ENCODE measurements at regions not wholly inside any gene's neighbourhood (a gene's known extent, or its start where the extent isn't known, plus 50 kb on each side); places are given as distances from the start of the nearest gene placed in this dataset.
A peak's percentile ranks its signal among the peaks of the same experiment; 100 is the strongest.

GRCh38 chr15:37397266-37398022 is 297.1 kb upstream of the MEIS2 start:
- no peaks in the 10 kb centered on the region for H3K79me2 ChIP-seq (ENCODE audit: insufficient read depth)
- H3F3A ChIP-seq (replicated peaks; ENCODE audit: insufficient read depth) = no peaks in the 10 kb centered on the region
- DNase-seq = peak; percentile 51
- POLR2A ChIA-PET = interaction anchor here (1.0 to 1.9 kb wide), 2 partner anchors 36 to 174 kb away, joined by 3 to 8 read pairs; no protein-coding TSS in a partner anchor
- 17% methylated on average over 3 of the region's 3 CpGs for WGBS (ENCODE audit: low lambda C conversion rate)
- no peaks in the 10 kb centered on the region for H4K20me1 ChIP-seq (ENCODE audit: insufficient read depth)
- CTCF ChIA-PET = interaction anchor here (0.6 to 5.3 kb wide), 5 partner anchors 36 to 483 kb away, joined by 4 to 26 read pairs (median 5); no protein-coding TSS in a partner anchor
- no peak overlapping the region for H3K4me3 ChIP-seq (ENCODE audit: low read depth in 2 of 2, low read length in 1 of 2)
- no peak overlapping the region for H3K4me2 ChIP-seq
- H2AFZ ChIP-seq (ENCODE audit: low read depth) = no peak overlapping the region
- peak overlapping the region; percentile 24 to 100; a peak in 3 of 4 replicates for H3K27ac ChIP-seq (ENCODE audit: low read depth in 2 of 2, low read length in 1 of 2)
- H3K27me3 ChIP-seq (ENCODE audit: insufficient read depth) = no peaks in the 10 kb centered on the region
- H3K9ac ChIP-seq = no peak overlapping the region
- H3K9me3 ChIP-seq = no peaks in the 10 kb centered on the region
- H3K9me2 ChIP-seq = no peaks in the 10 kb centered on the region
- H3K4me1 ChIP-seq (ENCODE audit: control insufficient read depth in 1 of 2, insufficient read depth in 2 of 2, low read depth in 1 of 2, low read length in 1 of 2) = peaks cover 0 to 43% of the 10 kb centered on the region in 2 experiments; a peak in 2 of 4 replicates
- no peaks in the 10 kb centered on the region for H3K36me3 ChIP-seq (replicated peaks in 1 of 2; ENCODE audit: control insufficient read depth in 1 of 2, insufficient read depth in 2 of 2, low read length in 1 of 2)
- TF ChIP-seq FOXJ3 (CRISPR knock-in tag; IDR thresholded peaks at IDR 0.05) (no peak), FOXM1 (IDR thresholded peaks at IDR 0.05; ENCODE audit: low read depth) (no peak), CTCF (IDR thresholded peaks at IDR 0.05) (no peak), GATA2 (CRISPR knock-in tag; IDR thresholded peaks at IDR 0.05) (peak; percentile 47; the same call in 1 of the 2 replicates), EZH2phosphoT487 (IDR thresholded peaks at IDR 0.05; ENCODE audit: borderline replicate concordance, low read depth) (no peak), RCOR1 (IDR thresholded peaks at IDR 0.05; ENCODE audit: low read length) (peak; percentile 93), TCF12 (IDR thresholded peaks at IDR 0.05) (no peak), SIN3A (IDR thresholded peaks at IDR 0.05; ENCODE audit: borderline replicate concordance, low read depth, low read length) (no peak), RFX5 (IDR thresholded peaks at IDR 0.05; ENCODE audit: low read length) (no peak), MXI1 (IDR thresholded peaks at IDR 0.05; ENCODE audit: low read depth, low read length) (no peak), NFIC (IDR thresholded peaks at IDR 0.05; ENCODE audit: borderline replicate concordance) (no peak), GABPA (IDR thresholded peaks at IDR 0.05; ENCODE audit: low read depth) (no peak), RXRA (IDR thresholded peaks at IDR 0.05; ENCODE audit: borderline replicate concordance, low read depth) (no peak), JUND (IDR thresholded peaks at IDR 0.05) (no peak), TAF1 (IDR thresholded peaks at IDR 0.05; ENCODE audit: borderline replicate concordance, low read depth, low read length) (no peak), RAD21 (IDR thresholded peaks at IDR 0.05; ENCODE audit: low read length) (peak; percentile 6; the same call in 1 of the 2 replicates), CHD2 (IDR thresholded peaks at IDR 0.05; ENCODE audit: low read length, partially characterized antibody) (peak; percentile 55), IRF3 (IDR thresholded peaks at IDR 0.05; ENCODE audit: low read depth, low read length) (no peak), REST (IDR thresholded peaks at IDR 0.05; ENCODE audit: low read depth, low read length) (no peak), POLR2AphosphoS5 (IDR thresholded peaks at IDR 0.05; ENCODE audit: low read depth, low read length) (no peak), USF2 (IDR thresholded peaks at IDR 0.05; ENCODE audit: borderline replicate concordance, low read depth, low read length) (no peak), MEF2A (IDR thresholded peaks at IDR 0.05; ENCODE audit: borderline replicate concordance, low read depth) (no peak)
- TF ChIP-seq, protein P1, sequence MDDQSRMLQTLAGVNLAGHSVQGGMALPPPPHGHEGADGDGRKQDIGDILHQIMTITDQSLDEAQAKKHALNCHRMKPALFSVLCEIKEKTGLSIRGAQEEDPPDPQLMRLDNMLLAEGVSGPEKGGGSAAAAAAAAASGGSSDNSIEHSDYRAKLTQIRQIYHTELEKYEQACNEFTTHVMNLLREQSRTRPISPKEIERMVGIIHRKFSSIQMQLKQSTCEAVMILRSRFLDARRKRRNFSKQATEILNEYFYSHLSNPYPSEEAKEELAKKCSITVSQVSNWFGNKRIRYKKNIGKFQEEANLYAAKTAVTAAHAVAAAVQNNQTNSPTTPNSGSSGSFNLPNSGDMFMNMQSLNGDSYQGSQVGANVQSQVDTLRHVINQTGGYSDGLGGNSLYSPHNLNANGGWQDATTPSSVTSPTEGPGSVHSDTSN (IDR thresholded peaks at IDR 0.05) = no peak
- TF ChIP-seq, protein P2, sequence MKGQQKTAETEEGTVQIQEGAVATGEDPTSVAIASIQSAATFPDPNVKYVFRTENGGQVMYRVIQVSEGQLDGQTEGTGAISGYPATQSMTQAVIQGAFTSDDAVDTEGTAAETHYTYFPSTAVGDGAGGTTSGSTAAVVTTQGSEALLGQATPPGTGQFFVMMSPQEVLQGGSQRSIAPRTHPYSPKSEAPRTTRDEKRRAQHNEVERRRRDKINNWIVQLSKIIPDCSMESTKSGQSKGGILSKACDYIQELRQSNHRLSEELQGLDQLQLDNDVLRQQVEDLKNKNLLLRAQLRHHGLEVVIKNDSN (IDR thresholded peaks at IDR 0.05; ENCODE audit: borderline replicate concordance, low read depth) = no peak

Data from SK-N-SH (cell line).